PC-9 (cell line): ENCODE measurements at regions not wholly inside any gene's neighbourhood (a gene's known extent, or its start where the extent isn't known, plus 50 kb on each side); places are given as distances from the start of the nearest gene placed in this dataset.

Experiments used
- CTCF ChIP-seq: fragments of 200-600 bp; sonication (generic); conservative IDR thresholded peaks from 2 replicates; pipeline ENCODE4 v1.6.1; 2017; ENCODE audit warnings: mixed run types, antibody characterized with exemption, mild to moderate bottlenecking, moderate library complexity
- EZH2 ChIP-seq: fragments of 200-600 bp; sonication (generic); IDR thresholded peaks from 2 replicates; pipeline ENCODE4 v1.8.0; 2017; ENCODE audit warnings: antibody characterized with exemption, low read depth

- TF ChIP-seq CTCF, result no peak
- no peak for TF ChIP-seq EZH2
These were observed 127.2 kb downstream of the HS3ST3B1 start for GRCh38 chr17:14427900-14428647.
